ENCODE measurements at regions not wholly inside any gene's neighbourhood (a gene's known extent, or its start where the extent isn't known, plus 50 kb on each side); places are given as distances from the start of the nearest gene placed in this dataset.
"Not testable (repeated sequence)": the region's sequence is repeated elsewhere in the genome, so short reads cannot be mapped to it uniquely, and the experiment has no call there.

DNA sequence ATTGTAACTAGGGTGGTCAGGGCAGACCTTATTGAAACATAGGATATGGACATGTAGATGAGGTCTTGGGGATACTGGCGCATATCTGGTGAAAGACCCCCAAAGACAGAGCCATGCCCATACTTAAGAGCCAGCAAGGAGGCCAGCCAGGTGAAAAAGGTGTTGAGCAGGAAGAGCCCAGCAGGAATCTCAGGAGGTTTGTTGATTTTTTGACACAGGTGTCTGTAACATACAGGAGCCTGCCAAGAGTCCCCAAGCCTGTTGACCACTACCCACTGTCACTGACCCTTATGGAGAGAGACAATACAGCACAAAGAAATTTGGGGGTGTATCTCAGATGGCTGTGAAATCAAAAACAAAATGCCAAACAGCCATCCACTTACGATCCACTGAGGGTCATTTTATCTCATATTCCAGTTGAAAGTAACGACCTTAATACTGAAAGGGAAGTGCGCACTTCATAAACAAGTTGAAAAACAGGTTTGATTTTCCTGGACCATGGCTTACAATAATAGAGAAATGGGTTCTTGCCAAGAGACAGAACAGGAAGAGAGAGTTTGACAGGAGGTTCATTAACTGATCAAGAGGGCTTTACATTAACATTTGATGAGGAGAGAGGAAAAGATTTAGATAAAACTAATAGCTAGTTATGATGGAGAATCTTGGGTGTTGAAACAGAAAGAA lies 163.6 kb downstream of the GLUL start:
- no peak for DNase-seq (ENCODE audit: low read depth)

- no peak for DNase-seq (ENCODE audit: low read depth)
Observed at GRCh38 chr1:182226618-182227017, 165.0 kb downstream of the GLUL start.

DNA sequence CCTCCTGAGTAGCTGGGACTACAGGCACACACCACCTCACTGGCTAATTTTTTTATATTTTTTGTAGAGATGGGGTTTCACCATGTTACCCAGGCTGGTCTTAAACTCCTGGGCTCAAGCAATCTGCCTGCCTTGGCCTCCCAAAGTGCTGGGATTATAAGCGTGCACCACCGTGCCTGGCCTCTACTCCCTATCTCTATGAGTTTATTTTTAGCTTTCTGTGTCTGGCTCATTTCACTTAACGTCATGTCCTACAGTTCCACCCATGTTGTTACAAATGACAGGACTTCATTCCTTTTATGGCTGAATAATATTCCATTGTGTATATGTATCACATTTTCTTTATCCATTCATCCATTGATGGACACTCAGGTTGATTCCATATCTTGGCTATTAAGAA lies 164.2 kb upstream of the ZNF648 start:
- not testable (repeated sequence) for DNase-seq (ENCODE audit: low read depth)

- not testable (repeated sequence) for DNase-seq (ENCODE audit: low read depth)
Observed at GRCh38 chr1:182221990-182222389, 160.5 kb upstream of the ZNF648 start.

DNA sequence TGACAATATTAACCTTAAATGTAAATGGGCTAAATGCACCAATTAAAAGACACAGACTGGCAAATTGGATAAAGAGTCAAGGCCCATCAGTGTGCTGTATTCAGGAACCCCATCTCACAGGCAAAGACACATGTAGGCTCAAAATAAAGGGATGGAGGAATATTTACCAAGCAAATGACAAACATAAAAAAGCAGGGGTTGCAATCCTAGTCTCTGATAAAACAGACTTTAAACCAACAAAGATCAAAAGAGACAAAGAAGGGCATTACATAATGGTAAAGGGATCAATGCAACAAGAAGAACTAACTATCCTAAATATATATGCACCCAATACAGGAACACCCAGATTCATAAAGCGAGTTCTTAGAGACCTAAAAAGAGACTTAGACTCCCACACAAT lies 159.9 kb upstream of the ZNF648 start:
- not testable (repeated sequence) for DNase-seq (ENCODE audit: low read depth)

DNA sequence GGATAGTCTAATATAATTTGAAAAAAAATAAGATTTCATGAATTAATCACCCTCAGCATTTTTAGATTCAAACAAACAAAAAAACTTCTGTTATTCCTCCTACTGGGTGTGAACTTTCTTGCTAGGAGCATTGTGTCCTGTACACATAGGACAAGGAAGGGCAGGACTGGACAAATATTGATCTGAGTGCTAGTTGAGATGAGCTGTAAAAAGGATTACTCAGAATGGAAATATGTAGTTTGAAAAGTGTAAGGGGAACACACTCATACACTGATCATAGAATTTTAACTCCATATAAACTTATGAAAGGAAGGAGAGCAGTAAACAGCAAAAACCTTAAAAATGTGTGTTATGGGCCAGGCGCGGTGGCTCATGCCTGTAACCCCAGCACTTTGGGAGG lies 156.5 kb upstream of the ZNF648 start:
- no peak for DNase-seq (ENCODE audit: low read depth)

- DNase-seq (ENCODE audit: low read depth) = no peak
Observed at GRCh38 chr1:182217071-182217470, 155.6 kb upstream of the ZNF648 start.

DNA sequence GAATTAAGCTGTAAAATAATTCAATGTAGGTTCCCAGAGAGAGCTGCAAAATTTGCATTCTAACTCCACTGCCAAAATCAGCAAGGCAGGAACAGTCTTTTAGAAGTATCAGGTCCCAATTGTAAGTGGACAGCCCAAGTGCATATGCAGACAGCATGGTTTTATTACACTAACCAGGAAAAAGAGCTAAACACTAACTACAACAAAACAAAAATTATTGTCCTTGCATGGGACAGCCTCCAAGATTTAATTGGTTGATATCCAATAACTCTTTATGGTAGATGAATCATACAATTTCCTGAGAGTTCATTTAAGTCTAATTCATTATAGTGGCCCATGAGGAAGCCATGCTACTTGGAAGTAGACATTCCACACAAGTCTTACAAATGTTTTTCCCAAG lies 154.3 kb upstream of the ZNF648 start:
- no peak for DNase-seq (ENCODE audit: low read depth)

DNA sequence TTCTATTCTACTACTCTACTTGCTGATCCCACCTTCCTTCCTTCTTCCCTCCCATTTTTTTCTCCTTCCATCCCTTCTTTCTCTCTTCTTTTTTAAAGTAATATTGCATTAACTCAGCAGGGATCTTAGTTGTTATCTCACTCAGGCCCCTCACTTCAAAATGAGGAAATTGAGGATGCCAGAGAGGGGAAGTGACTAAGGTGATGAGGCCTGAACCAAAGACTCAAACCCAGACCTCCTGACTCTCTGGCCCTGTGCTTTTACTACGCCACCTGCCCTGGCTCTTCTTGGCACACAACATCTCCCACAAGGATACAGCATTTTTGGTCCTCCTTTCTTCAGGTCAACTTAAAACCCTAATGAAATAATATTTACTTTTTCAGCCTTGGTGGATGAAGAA lies 151.7 kb upstream of the ZNF648 start:
- DNase-seq (ENCODE audit: low read depth) = no peak

- DNase-seq (ENCODE audit: low read depth) = no peak
Observed at GRCh38 chr1:182211386-182211785, 149.9 kb upstream of the ZNF648 start.

- DNase-seq (ENCODE audit: low read depth) = no peak
Observed at GRCh38 chr1:182210417-182210816, 148.9 kb upstream of the ZNF648 start.

GRCh38 chr1:182207300-182207699 lies 145.8 kb upstream of the ZNF648 start:
- no peak for DNase-seq (ENCODE audit: low read depth)

DNA sequence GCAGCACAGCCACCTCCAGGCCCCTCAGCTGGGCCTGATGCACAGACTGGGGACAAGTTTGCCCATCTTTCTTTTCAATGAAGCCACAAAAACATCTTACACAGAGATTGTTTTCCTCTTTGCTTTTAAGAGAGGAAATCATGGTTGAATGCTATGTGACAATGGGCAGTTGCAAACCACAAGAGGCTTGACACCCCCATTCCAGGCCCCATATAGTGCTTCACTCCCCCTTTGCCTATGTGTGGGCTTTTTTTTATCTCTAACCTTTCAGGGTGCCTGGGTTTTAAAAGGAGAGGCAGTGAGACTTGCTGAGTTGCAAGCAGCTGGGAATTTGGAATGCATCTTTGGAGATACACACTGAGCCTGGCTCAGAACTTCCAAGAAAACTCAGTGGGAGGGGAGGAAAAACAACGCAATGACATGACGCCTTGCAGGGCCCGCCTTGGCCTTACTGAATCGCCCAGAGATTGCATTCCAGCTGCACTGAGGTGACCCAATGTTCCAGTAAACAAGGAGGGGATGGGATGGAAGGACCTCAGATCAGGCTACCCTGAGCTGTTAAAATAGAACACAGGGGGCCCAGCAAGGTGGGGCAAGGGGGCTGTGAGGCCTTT lies 145.2 kb upstream of the ZNF648 start:
- DNase-seq (ENCODE audit: low read depth) = no peak

DNA sequence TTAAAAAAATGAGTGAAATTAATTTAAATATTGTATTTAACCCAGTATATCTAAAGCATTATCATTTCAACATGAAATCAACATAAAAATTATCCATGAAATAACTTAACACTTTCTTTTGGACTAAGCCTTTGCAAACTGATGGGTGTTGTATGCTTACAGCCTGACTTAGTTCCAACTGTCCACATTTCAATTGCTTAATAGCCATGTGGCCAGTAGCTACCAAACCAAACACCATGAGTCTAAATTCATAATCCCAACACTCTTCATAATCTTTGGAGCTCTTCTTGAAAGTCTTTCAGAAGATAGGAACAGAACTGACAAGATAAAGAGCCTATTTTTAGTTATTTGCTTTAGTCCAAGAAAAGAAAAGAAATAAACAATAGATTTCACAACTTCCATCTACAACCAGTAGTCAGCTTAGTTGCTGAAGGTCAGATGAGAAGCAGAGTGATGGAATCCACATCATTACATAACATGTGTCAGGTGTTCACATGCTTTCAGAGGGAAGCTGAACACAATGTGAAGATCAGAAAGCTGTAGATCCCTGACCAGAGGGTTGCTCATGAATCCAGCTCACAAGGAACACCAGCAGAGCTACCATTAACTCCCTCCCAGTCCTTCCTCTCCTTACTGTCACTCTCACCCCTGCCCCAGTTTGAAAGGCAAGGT lies 144.0 kb upstream of the ZNF648 start:
- no peak for DNase-seq (ENCODE audit: low read depth)

- DNase-seq (ENCODE audit: low read depth) = no peak
Observed at GRCh38 chr1:182203191-182203875, 141.8 kb upstream of the ZNF648 start.

GRCh38 chr1:182201490-182201889 lies 140.0 kb upstream of the ZNF648 start:
- DNase-seq (ENCODE audit: low read depth) = not testable (repeated sequence)

DNA sequence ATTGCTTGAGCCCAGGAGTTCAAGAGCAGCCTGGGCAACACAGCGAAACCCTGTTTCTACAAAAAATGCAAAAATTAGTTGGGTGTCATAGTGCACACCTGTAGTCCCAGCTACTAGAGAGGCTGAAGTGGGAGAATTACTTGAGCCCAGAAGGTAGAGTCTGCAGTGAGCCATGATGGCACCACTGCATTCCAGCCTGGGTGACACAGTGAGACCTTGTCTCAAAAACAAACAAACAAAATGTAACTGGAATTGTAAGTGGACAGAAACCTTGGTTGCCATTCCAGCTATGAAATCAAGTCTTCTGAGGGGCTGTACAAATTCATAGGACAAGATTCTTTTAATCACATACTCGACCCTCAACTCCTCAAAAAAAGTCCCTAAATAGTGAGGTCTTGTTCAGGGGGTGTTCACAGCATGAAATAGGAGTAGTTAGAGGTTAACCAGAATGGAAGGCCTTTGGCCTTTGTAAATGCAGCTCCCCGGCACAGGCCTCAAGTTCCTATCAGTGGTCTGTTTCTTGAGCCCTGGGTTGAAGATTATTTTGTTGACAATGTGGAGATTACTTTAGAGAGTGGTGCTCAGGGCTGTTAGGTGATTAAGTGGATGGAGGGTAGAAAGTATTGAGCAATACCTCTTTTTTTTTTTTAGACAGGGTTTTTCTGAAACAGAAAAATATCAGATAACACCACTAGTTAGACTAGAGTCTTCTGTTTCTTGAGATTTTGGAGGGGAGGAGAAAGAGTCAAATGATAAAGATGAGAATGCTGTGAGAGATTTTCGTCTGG lies 138.7 kb upstream of the ZNF648 start:
- DNase-seq (ENCODE audit: low read depth) = no peak

- no peak for DNase-seq (ENCODE audit: low read depth)
Observed at GRCh38 chr1:182198006-182198605, 136.6 kb upstream of the ZNF648 start.

- DNase-seq (ENCODE audit: low read depth) = no peak
Observed at GRCh38 chr1:182196897-182197870, 135.7 kb upstream of the ZNF648 start.

GRCh38 chr1:182195733-182196132 lies 134.2 kb upstream of the ZNF648 start:
- DNase-seq (ENCODE audit: low read depth) = no peak

Measured in activated T-helper 1 cell treated with Interleukin-2 at 50 U/mL for 16 hours (primary cell).